Fibroblast of villous mesenchyme (primary cell): ENCODE measurements at regions not wholly inside any gene's neighbourhood (a gene's known extent, or its start where the extent isn't known, plus 50 kb on each side); places are given as distances from the start of the nearest gene placed in this dataset.
A peak's percentile ranks its signal among the peaks of the same experiment; 100 is the strongest.

Experiments
- DNase-seq: peaks from one replicate; pipeline ENCODE4 v3.0.0-alpha.2; 2010; ENCODE audit warnings: low read depth
- H3K4me3 ChIP-seq: 2 replicates; pipeline ENCODE4 v1.5.1; 2011; ENCODE audit warnings: low read depth, mild to moderate bottlenecking, low read length
- TF ChIP-seq, protein P1 (sequence below): IDR thresholded peaks from 2 replicates; pipeline ENCODE4 v1.5.1; 2012; ENCODE audit warnings: low read depth, mild to moderate bottlenecking, low read length; ENCODE audit not compliant: insufficient read depth

GRCh38 chr11:29029452-29029851 lies 921.3 kb downstream of the METTL15 start:
- DNase-seq: peak; percentile 9
- TF ChIP-seq, protein P1, sequence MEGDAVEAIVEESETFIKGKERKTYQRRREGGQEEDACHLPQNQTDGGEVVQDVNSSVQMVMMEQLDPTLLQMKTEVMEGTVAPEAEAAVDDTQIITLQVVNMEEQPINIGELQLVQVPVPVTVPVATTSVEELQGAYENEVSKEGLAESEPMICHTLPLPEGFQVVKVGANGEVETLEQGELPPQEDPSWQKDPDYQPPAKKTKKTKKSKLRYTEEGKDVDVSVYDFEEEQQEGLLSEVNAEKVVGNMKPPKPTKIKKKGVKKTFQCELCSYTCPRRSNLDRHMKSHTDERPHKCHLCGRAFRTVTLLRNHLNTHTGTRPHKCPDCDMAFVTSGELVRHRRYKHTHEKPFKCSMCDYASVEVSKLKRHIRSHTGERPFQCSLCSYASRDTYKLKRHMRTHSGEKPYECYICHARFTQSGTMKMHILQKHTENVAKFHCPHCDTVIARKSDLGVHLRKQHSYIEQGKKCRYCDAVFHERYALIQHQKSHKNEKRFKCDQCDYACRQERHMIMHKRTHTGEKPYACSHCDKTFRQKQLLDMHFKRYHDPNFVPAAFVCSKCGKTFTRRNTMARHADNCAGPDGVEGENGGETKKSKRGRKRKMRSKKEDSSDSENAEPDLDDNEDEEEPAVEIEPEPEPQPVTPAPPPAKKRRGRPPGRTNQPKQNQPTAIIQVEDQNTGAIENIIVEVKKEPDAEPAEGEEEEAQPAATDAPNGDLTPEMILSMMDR: no peak
- no peak overlapping the region for H3K4me3 ChIP-seq

DNA sequence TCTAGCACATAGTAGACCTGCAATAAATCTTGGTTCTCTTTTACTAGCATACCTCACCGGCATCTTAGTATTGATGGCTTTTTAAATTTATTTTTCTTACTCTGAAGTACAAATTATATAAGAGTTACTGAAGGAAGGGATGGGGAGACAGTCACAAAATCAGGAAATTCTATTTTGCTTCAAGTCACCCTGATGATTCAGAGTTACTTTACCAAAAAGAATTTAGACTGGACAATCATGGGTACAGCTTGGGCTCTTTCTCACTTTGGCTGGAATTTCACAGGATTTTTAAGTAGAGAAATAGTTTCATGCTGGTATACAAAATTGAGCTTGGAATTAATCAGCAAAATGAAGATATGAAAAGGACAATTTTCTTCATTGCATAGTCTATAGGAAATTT lies 919.2 kb downstream of the METTL15 start:
- DNase-seq: no peak
- TF ChIP-seq, protein P1: no peak
- H3K4me3 ChIP-seq: no peak overlapping the region

DNA sequence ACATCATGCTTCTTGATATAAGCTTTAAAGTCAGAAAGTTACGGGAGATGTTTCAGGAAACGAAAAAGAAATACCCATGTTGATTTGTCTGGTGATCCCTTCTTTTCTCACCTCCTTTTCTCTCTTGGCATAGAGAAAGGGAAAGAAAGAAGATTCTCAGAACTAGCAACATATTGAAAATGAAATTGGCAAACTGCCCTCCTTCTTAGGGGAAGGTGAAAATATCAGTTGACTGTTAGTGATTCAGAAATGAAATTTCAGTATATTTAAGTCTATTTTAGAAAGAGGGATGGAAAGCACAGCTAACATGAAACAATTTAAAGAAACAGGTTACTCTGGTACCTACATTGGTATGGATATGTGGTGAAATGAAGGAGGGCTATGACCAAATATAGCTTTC lies 918.1 kb downstream of the METTL15 start:
- TF ChIP-seq, protein P1: no peak
- DNase-seq: no peak
- no peak overlapping the region for H3K4me3 ChIP-seq

GRCh38 chr11:29025001-29025400 lies 916.8 kb downstream of the METTL15 start:
- no peak for DNase-seq
- TF ChIP-seq, protein P1: no peak
- no peak overlapping the region for H3K4me3 ChIP-seq

DNA sequence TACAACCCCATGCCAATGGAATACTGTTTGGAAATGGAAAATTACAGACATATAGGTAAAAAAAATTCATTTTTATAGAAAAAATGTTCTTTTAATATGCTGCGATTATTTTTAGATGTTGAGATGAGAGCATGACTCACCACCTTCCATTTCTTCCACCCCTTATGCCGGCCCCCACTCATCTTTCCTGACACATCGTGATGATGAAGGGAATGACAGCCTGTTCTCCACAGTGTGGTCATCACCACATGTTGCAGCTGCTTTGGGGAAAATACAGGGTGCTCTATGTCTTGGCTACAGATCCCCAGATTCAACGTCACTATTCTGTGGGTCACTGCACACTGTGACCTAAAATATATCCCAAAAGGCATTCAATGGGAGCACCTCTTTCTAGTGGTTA lies 916.2 kb downstream of the METTL15 start:
- TF ChIP-seq, protein P1: no peak
- DNase-seq: no peak
- no peak overlapping the region for H3K4me3 ChIP-seq

DNA sequence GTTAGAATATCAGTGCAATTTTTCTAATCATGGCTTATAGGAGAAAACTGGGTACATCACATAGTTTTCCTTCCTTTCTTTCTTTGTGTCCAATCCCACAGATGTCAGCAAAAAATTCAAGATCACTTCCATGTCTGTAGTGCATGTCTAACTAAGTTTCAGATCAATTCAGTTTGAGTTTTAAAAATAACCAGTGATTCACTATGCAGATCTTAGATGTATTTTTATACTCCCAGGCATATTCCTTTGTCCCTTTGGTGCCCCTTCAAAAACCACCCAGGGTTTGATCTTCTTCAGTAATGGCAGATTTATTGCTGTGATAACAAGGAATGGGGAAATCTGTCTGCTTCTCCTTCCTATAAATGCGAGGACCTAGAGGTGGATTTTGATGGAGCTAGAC lies 915.6 kb downstream of the METTL15 start:
- no peak for DNase-seq
- H3K4me3 ChIP-seq: no peak overlapping the region
- TF ChIP-seq, protein P1: no peak

DNA sequence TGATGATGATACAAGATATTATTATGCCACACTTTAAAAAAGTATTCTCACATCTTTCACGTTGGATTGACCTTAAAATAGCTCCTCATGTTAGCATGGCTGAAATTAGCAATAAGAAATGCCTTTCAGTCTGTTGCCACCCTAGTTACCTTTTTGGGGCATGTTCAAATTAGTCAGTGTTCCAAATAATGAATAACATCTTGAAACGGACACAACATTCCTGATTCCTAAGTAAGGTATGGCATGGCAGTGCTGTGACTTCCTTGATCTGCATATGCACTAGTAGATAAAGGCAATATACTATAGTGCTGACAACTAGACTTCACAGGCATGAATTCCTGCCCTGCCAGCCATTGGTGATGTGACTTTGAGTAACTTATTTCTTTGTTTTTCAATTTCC lies 914.5 kb downstream of the METTL15 start:
- TF ChIP-seq, protein P1: no peak
- no peak for DNase-seq
- H3K4me3 ChIP-seq: no peak overlapping the region
